DOHH2 (cell line): ENCODE measurements at regions not wholly inside any gene's neighbourhood (a gene's known extent, or its start where the extent isn't known, plus 50 kb on each side); places are given as distances from the start of the nearest gene placed in this dataset.

Experiments
- H3F3A ChIP-seq: fragments of 200-600 bp; sonication (generic), shearing (Covaris generic); 2 replicates; pipeline ENCODE4 v1.6.0; 2016; ENCODE audit warnings: antibody characterized with exemption, mild to moderate bottlenecking; ENCODE audit not compliant: control insufficient read depth, insufficient read depth
- H3K27ac ChIP-seq: fragments of 200-600 bp; sonication (generic); 2 replicates; pipeline ENCODE4 v1.5.1; 2014; ENCODE audit warnings: low read depth, mild to moderate bottlenecking, low read length, moderate library complexity
- H3K27me3 ChIP-seq: fragments of 200-600 bp; sonication (generic); 2 replicates; pipeline ENCODE4 v1.6.1; 2014; ENCODE audit warnings: mild to moderate bottlenecking, low read length, mixed read lengths; ENCODE audit not compliant: control insufficient read depth
- H3K36me3 ChIP-seq: fragments of 200-600 bp; sonication (generic); 2 replicates; pipeline ENCODE4 v1.6.1; 2014; ENCODE audit warnings: mild to moderate bottlenecking, low read length, moderate library complexity, mixed read lengths; ENCODE audit not compliant: control insufficient read depth
- H3K4me1 ChIP-seq: fragments of 200-600 bp; sonication (generic); 2 replicates; pipeline ENCODE4 v1.6.1; 2014; ENCODE audit warnings: mild to moderate bottlenecking, low read length, mixed read lengths; ENCODE audit not compliant: control insufficient read depth
- H3K4me2 ChIP-seq: fragments of 200-600 bp; sonication (generic); 2 replicates; pipeline ENCODE4 v1.6.0; 2014; ENCODE audit warnings: mild to moderate bottlenecking, low read length, moderate library complexity
- H3K4me3 ChIP-seq: fragments of 200-600 bp; sonication (generic); 2 replicates; pipeline ENCODE4 v1.5.1; 2014; ENCODE audit warnings: mild to moderate bottlenecking, low read length, mixed read lengths
- H3K79me2 ChIP-seq: fragments of 200-600 bp; sonication (generic); 2 replicates; pipeline ENCODE4 v1.6.1; 2014; ENCODE audit warnings: mild to moderate bottlenecking, low read length, mixed read lengths; ENCODE audit not compliant: control insufficient read depth
- H3K9me2 ChIP-seq: fragments of 200-600 bp; sonication (generic); replicated peaks from 2 replicates; pipeline ENCODE4 v1.6.1; 2014; ENCODE audit warnings: mild to moderate bottlenecking, low read length, mixed read lengths; ENCODE audit not compliant: control insufficient read depth
- H3K9me3 ChIP-seq: fragments of 200-600 bp; sonication (generic); 2 replicates; pipeline ENCODE4 v1.6.1; 2014; ENCODE audit warnings: antibody characterized with exemption, low read length, mixed read lengths; ENCODE audit not compliant: control insufficient read depth, insufficient read depth
- H4K20me1 ChIP-seq: fragments of 200-600 bp; sonication (generic); 2 replicates; pipeline ENCODE4 v1.6.0; 2014; ENCODE audit warnings: low read depth, mild to moderate bottlenecking, antibody characterized with exemption, low read length, moderate library complexity; ENCODE audit not compliant: control insufficient read depth, insufficient read depth
- CTCF ChIP-seq: fragments of 200-600 bp; sonication (generic); IDR thresholded peaks from one replicate; pipeline ENCODE4 v1.5.1; 2014; ENCODE audit warnings: antibody characterized with exemption, mild to moderate bottlenecking, low read depth, low read length; ENCODE audit not compliant: poor library complexity, severe bottlenecking
- EZH2phosphoT487 ChIP-seq: fragments of 200-600 bp; sonication (generic); IDR thresholded peaks from 2 replicates; pipeline ENCODE4 v1.6.1; 2017; ENCODE audit warnings: borderline replicate concordance, mild to moderate bottlenecking, antibody characterized with exemption, low read length, moderate library complexity, mixed read lengths

GRCh38 chr14:66069830-66070541 lies 416.2 kb upstream of the CCDC196 start:
- H3F3A ChIP-seq = no peaks in the 10 kb centered on the region
- H4K20me1 ChIP-seq = no peaks in the 10 kb centered on the region
- no peak overlapping the region for H3K4me2 ChIP-seq
- peaks cover 4% of the 10 kb centered on the region; the same call in 1 of the 2 replicates for H3K27me3 ChIP-seq
- no peaks in the 10 kb centered on the region for H3K79me2 ChIP-seq
- no peaks in the 10 kb centered on the region for H3K36me3 ChIP-seq
- no peaks in the 10 kb centered on the region for H3K4me1 ChIP-seq
- no peaks in the 10 kb centered on the region for H3K9me3 ChIP-seq
- no peak overlapping the region for H3K27ac ChIP-seq
- H3K4me3 ChIP-seq = no peak overlapping the region
- H3K9me2 ChIP-seq = no peaks in the 10 kb centered on the region
- TF ChIP-seq CTCF = no peak
- TF ChIP-seq EZH2phosphoT487 = no peak

DNA sequence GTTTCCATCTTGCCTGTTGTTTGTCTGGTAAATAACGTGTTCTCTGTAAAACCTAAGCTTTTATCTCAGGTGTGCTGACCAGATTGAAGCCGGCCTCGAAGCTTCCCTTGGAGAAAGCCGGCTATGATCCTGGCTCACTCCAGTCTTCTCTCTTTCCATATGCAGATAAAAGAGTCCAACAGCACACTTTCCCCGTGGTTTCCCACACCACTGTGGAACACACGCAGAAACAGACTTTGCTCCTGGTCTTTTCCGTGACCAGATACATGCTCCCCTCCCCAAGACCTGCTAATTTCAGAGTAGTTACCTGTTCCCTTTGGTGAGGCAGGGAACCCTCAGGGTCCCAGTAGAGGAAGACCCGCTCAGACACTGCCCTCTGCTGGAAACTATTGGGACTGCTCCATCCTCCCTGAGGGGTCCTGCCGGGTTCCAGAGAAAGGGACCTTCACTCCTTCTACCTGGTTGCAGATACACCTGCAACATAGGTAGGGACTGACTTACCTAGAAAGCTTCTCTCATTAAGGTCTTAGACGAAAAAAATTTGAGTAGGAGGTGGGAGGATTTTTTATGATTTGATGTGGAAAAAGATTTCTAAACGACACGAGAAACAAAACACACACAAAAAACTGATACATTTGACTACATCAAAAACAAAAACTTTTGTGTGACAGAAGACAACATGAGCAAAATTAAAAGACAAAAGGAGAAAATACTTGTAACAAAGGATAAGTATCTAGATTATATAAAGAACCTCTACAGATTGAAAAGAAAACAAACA lies 415.4 kb upstream of the CCDC196 start:
- Histone ChIP-seq H3K4me1 (no peaks in the 10 kb centered on the region), H3K27me3 (peaks cover 6% of the 10 kb centered on the region; the same call in 1 of the 2 replicates), H3K9me3 (no peaks in the 10 kb centered on the region), H3F3A (no peaks in the 10 kb centered on the region), H3K79me2 (no peaks in the 10 kb centered on the region), H3K36me3 (no peaks in the 10 kb centered on the region), H4K20me1 (no peaks in the 10 kb centered on the region), H3K4me3 (no peak overlapping the region), H3K27ac (no peak overlapping the region), H3K9me2 (no peaks in the 10 kb centered on the region), H3K4me2 (no peak overlapping the region)
- TF ChIP-seq EZH2phosphoT487 = no peak
- peak; percentile 95 for TF ChIP-seq CTCF

GRCh38 chr14:66072190-66073084 lies 413.7 kb upstream of the CCDC196 start:
- no peaks in the 10 kb centered on the region for H3K9me3 ChIP-seq

More at GRCh38 chr14:66072190-66073084, 413.7 kb upstream of the CCDC196 start:
- no peak for TF ChIP-seq EZH2phosphoT487
- TF ChIP-seq CTCF = no peak
- no peak overlapping the region for H3K27ac ChIP-seq
- no peak overlapping the region for H3K4me3 ChIP-seq
- no peaks in the 10 kb centered on the region for H3K9me2 ChIP-seq
- H3K79me2 ChIP-seq = no peaks in the 10 kb centered on the region
- H3F3A ChIP-seq = no peaks in the 10 kb centered on the region
- H3K27me3 ChIP-seq = peaks cover 14% of the 10 kb centered on the region; the same call in 1 of the 2 replicates
- H4K20me1 ChIP-seq = no peaks in the 10 kb centered on the region
- no peaks in the 10 kb centered on the region for H3K36me3 ChIP-seq
- H3K4me2 ChIP-seq = no peak overlapping the region
- H3K4me1 ChIP-seq = no peaks in the 10 kb centered on the region
